Esophagus squamous epithelium (tissue), 5 donors: ENCODE measurements at regions not wholly inside any gene's neighbourhood (a gene's known extent, or its start where the extent isn't known, plus 50 kb on each side); places are given as distances from the start of the nearest gene placed in this dataset.

Experiments
- DNase-seq: peaks from one replicate; lab custom pipeline; 2025; lab: John Stamatoyannopoulos, UW
- H3K27ac ChIP-seq, 4 donors: fragments of 200-600 bp; sonication (generic); one replicate each; pipeline ENCODE4 v1.5.1; 2016 to 2019; ENCODE audit warnings: mild to moderate bottlenecking in 1 of 4
- H3K27me3 ChIP-seq, 4 donors: fragments of 200-600 bp; sonication (generic); 1 replicate in 3 of 4; 2 replicates in 1 of 4; pipeline versions ENCODE4 v1.5.1 to v1.6.0; 2017 to 2021; ENCODE audit warnings: antibody characterized with exemption in 1 of 4
- H3K36me3 ChIP-seq, 3 donors: fragments of 200-600 bp; sonication (generic); one replicate each; pipeline ENCODE4 v1.5.1; 2016 to 2019
- H3K4me1 ChIP-seq, 3 donors: fragments of 200-600 bp; sonication (generic); one replicate each; pipeline ENCODE4 v1.5.1; 2017 to 2019
- H3K4me3 ChIP-seq, 4 donors: fragments of 200-600 bp; sonication (generic); 1 replicate in 3 of 4; 2 replicates in 1 of 4; pipeline ENCODE4 v1.5.1; 2016 to 2019; ENCODE audit warnings: mild to moderate bottlenecking in 2 of 4, moderate library complexity in 1 of 4
- H3K9me3 ChIP-seq, 3 donors: fragments of 200-600 bp; sonication (generic); one replicate each; pipeline ENCODE4 v1.5.1; 2016 to 2019
- POLR2A ChIP-seq, 4 donors: fragments of 450-650 bp; IDR thresholded peaks; one replicate each; pipeline ENCODE4 v1.6.1; 2017; ENCODE audit warnings: antibody characterized with exemption in 4 of 4, mild to moderate bottlenecking in 4 of 4, moderate library complexity in 3 of 4
- WGBS, 2 donors: methylation state at CpG; one replicate each; pipeline ENCODE4 v1.1.5; 2018; 5-methylcytosine and 5-hydroxymethylcytosine counted together
- intact Hi-C: fragments of 100-400 bp; cut with DNase I; formaldehyde crosslinking; loops from one replicate; pipeline ENCODE4 v1.15.0; 2022
- TF ChIP-seq, protein P1 (sequence below), 6 experiments: fragments of 450-650 bp in 4 of 6; fragments of 200-600 bp in 2 of 6; sonication (generic) in 2 of 6; IDR thresholded peaks; one replicate each; pipeline ENCODE4 v1.5.1; 2016 to 2019; ENCODE audit warnings: antibody characterized with exemption in 6 of 6, mild to moderate bottlenecking in 4 of 6, moderate library complexity in 4 of 6
- donor health status: DM: yes; HTN: yes; CAD: no.

DNA sequence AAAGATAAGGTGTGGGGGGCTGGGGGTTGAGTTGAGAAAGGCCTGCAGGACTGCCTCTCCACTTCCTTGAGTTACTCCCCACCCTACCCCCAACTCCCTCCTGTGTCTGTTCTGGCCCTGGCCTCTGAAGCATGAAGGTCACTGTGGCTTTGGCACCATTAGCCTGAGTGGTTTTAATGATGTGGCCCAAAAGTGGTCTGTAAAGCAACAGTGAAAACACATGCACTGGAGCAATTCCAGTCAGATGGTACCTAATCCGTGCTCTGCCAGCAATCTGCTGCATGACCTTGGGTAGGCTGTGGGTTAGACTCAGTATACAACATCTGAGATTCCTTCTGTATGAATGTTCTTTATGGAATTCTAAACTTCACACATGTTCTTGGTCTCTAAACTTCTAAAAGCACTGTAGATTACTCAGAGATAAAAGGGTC is 86.5 kb upstream of the ATP1A1 start:
- no peak overlapping the region for H3K4me3 ChIP-seq
- 86% methylated on average over 1 of the region's 1 CpG; no CpG with 5 or more reads in 1 of the 2 donors for WGBS, 2 donors
- H3K27ac ChIP-seq = no peak overlapping the region
- no peaks in the 10 kb centered on the region for H3K36me3 ChIP-seq
- H3K4me1 ChIP-seq = peaks cover 3 to 46% (median 27%) of the 10 kb centered on the region in 3 donors
- intact Hi-C loops = no loop called here
- no peak for DNase-seq
- no peak for TF ChIP-seq POLR2A (IDR thresholded peaks at IDR 0.05)
- TF ChIP-seq, protein P1, sequence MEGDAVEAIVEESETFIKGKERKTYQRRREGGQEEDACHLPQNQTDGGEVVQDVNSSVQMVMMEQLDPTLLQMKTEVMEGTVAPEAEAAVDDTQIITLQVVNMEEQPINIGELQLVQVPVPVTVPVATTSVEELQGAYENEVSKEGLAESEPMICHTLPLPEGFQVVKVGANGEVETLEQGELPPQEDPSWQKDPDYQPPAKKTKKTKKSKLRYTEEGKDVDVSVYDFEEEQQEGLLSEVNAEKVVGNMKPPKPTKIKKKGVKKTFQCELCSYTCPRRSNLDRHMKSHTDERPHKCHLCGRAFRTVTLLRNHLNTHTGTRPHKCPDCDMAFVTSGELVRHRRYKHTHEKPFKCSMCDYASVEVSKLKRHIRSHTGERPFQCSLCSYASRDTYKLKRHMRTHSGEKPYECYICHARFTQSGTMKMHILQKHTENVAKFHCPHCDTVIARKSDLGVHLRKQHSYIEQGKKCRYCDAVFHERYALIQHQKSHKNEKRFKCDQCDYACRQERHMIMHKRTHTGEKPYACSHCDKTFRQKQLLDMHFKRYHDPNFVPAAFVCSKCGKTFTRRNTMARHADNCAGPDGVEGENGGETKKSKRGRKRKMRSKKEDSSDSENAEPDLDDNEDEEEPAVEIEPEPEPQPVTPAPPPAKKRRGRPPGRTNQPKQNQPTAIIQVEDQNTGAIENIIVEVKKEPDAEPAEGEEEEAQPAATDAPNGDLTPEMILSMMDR (IDR thresholded peaks at IDR 0.05) = no peak
- no peaks in the 10 kb centered on the region for H3K27me3 ChIP-seq
- no peaks in the 10 kb centered on the region for H3K9me3 ChIP-seq

DNA sequence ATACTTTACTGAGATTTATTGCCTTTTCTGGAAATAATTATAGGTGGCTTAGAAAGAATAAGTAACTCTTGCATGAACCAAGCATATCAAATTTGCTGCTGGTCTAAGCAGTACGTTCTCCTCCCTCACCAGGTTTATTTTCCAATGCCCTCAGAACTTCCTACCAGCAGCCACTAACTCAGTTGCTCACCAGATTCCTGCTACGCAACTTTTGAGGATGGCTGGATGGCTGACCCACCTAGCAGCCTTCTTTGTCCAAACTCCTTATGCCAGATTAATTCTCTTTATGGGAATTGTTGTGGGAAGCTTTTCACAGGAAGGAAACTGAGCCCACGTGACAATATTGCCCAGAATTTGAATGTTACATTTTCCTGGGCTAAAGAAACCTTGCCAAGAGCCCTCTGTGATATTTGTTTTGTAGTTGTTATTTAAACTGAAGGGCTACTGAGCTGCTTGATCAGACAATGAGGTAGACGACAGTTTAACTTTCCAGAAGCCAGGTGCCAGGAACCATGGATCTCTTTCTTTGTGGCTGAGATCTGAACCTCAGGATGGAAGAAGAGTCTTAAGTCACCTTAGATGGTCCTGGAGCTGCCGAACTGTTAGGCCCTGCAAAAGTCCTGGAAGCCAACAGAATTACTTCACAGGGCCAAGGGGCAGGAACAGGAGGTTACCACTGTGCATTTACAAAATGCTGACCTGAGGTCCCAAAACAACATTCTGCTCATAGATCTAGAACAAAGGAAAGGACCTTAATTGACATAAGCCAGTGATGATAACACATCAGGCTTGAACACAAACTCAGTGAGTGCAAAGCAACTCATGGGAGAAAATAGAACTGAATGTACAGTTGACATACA is 85.5 kb upstream of the ATP1A1 start:
- WGBS, 2 donors = 68 to 80% methylated on average over 4 to 5 of the region's 5 CpGs
- intact Hi-C loops = no loop called here
- Histone ChIP-seq H3K4me1 (peaks cover 3 to 51% (median 27%) of the 10 kb centered on the region in 3 donors), H3K27me3 (no peaks in the 10 kb centered on the region), H3K27ac (no peak overlapping the region), H3K36me3 (no peaks in the 10 kb centered on the region), H3K9me3 (no peaks in the 10 kb centered on the region), H3K4me3 (no peak overlapping the region)
- TF ChIP-seq, protein P1 (IDR thresholded peaks at IDR 0.05) = no peak
- DNase-seq = no peak

DNA sequence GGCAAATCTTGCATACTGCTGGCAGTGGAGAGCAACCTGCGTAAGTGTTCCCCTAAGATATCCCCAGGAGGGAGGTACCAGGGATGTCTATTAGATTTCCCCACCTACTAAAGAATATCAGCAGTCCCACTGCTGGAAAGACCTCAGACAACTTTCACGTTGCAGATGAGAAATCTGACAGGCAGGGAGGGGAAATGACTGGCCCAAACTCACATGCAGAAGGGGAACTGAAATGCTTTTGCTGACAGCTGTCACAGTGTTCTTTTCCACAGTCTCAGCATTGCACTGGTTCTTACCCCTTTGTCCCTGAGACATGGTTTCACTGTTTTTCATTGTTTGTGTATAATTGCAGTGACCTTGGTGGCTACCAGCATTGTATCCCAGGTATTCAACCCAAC is 84.8 kb upstream of the ATP1A1 start:
- intact Hi-C loops = no loop called here
- no peak for DNase-seq
- Histone ChIP-seq H3K4me3 (no peak overlapping the region), H3K4me1 (peaks cover 3 to 51% (median 27%) of the 10 kb centered on the region in 3 donors), H3K9me3 (no peaks in the 10 kb centered on the region), H3K27me3 (no peaks in the 10 kb centered on the region), H3K36me3 (no peaks in the 10 kb centered on the region), H3K27ac (no peak overlapping the region)
- 59 to 73% methylated on average over 2 of the region's 2 CpGs for WGBS, 2 donors
- TF ChIP-seq, protein P1 (IDR thresholded peaks at IDR 0.05) = no peak
- TF ChIP-seq POLR2A (IDR thresholded peaks at IDR 0.05) = no peak

DNA sequence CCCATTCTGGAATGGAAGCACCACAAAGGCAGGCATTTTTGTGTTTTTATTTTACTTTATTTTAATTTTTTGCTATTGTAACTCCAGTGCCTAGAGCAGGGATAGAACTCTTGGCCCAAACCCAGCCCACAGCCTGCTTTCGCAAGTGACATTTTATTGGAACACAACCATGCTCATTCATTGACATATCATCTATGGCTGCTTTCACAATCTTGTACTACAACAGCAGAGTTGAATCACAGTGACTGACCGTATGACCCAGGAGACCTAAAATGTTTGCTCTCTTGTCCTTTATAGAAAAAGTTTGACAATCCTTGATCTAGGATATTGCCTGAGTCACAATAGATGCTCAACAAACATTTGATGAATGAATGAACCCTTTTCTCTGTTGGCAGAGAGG is 83.9 kb upstream of the ATP1A1 start:
- H3K27ac ChIP-seq = peak overlapping the region in 3 of 4 donors; percentile 27 to 65 (median 39)
- 40 to 56% methylated on average over 2 of the region's 2 CpGs for WGBS, 2 donors
- DNase-seq = no peak

More for the DNA sequence above, 83.9 kb upstream of the ATP1A1 start:
- intact Hi-C loops = no loop called here
- Histone ChIP-seq H3K4me3 (no peak overlapping the region), H3K4me1 (peaks cover 3 to 51% (median 27%) of the 10 kb centered on the region in 3 donors), H3K9me3 (no peaks in the 10 kb centered on the region), H3K36me3 (no peaks in the 10 kb centered on the region), H3K27me3 (no peaks in the 10 kb centered on the region)
- no peak for TF ChIP-seq POLR2A (IDR thresholded peaks at IDR 0.05)
- TF ChIP-seq, protein P1 (IDR thresholded peaks at IDR 0.05) = no peak
